NCI-H1436 treated with DMSO at 0.1 percent for 48 hours (cell line): ENCODE measurements at regions not wholly inside any gene's neighbourhood (a gene's known extent, or its start where the extent isn't known, plus 50 kb on each side); places are given as distances from the start of the nearest gene placed in this dataset.

Source experiments
- DNase-seq: peaks from one replicate; lab custom pipeline; 2025; lab: John Stamatoyannopoulos, UW

- no peak for DNase-seq
Observed at GRCh38 chr2:207289295-207290018, 123.7 kb upstream of the KLF7 start.

- DNase-seq = no peak
Observed at GRCh38 chr2:207290833-207291624, 125.3 kb upstream of the KLF7 start.

GRCh38 chr2:207291625-207292252 lies 126.0 kb upstream of the KLF7 start:
- no peak for DNase-seq

- DNase-seq = no peak
Observed at GRCh38 chr2:207296265-207296948, 130.7 kb upstream of the KLF7 start.

- no peak for DNase-seq
Observed at GRCh38 chr2:207300817-207301216, 135.1 kb upstream of the KLF7 start.

DNA sequence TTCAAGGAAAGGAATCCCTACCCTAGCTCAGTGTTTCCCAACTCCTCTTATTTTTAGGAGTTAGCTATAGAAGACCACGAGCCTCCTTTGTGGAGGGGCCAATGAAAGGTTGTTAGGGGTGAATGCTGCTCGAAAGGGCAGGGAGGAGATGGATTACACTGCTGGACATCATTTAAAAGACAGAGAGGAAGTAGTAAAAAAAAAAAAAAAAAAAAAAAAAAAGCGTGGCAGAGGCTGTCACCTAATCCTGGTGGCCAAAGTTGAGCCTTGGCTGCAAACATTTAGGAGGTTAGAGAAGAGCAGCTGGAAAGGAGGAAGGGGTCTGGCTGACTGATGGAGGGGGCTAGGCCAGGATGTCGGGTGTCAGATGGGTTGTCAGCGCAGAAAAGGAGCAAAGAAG lies 139.0 kb upstream of the KLF7 start:
- no peak for DNase-seq

DNA sequence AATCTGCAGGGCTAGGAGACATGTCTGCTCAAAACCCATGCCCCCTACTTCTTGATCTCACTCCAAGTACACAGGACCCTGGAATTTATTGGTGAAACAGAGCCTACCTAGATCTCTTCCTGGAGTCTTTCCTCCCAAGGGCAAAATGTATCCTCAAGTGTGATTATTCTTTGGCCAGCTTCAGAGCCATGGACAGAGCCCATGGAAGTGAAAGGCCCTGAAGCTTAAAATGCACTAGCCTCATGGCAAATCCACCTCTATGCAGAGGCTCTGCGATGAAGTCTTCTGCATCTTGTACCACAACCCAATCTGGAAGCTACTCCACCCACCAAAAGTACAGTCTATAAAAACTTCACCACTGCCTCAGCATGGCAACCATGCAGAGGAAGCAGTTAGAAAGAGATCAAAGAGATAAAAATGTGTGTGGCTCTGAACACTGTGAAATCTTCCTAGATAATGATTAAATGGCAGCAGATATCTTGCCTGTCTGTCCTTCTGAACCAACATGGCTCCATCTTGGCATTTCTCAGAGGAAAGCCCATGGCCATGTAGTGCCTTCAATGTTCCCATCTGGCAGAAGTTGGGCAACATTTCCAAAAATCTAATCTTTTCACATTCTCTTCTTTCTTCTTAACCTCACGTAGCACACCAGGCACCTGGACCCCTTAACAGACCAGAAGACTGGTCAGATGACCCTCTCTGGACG lies 142.9 kb upstream of the KLF7 start:
- DNase-seq = no peak

DNA sequence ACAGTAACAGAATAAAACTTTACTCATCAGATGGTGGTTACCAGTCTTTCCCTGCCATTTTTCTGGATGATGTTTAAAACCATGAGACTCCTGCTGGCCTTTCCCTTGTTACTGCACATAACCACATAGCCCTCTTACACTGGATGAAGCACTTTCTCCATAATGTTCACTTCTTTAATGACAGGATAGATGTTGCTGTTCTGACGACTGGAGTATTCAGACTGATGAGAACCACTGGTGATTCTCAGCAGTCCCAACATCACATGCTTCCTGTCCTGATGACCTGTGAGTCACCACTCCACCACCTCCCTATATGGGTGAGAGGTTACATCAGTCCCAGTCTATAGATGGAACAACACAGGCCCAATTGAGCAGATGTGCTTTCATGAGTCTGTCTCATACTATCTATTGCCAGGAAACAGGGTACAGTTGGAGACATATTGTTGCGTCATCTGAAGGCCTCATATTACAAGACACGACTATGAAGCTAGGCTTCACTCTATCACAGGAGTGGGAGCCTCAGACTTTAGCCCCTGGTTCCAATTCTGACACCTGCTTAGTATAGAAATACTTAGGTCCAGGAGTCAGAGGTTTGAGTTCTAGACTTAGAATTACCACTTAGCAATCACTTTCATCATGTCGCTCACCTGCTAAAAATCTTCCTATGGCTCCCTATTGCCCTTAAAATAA lies 145.7 kb upstream of the KLF7 start:
- peak; percentile 60 for DNase-seq

GRCh38 chr2:207312006-207312356 lies 146.2 kb upstream of the KLF7 start:
- DNase-seq = no peak

DNA sequence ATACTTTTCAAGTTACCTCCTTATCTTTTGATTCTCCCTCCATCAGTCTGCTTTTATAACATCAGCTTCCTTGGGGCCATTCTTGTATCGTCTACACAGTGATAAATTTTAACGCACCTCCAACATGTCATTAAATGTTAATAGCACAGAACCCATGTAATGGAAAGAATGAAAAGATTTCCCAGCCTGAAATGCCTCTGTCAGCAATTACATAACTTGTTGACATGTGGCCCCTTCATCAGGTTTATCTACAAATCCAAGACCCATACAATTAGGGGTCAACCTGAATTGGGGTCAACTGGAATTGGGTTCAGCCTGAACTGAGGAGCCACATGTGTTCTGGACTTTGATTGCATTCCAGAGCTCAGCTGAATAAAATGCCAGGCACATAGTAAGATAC lies 148.2 kb upstream of the KLF7 start:
- DNase-seq = no peak

DNA sequence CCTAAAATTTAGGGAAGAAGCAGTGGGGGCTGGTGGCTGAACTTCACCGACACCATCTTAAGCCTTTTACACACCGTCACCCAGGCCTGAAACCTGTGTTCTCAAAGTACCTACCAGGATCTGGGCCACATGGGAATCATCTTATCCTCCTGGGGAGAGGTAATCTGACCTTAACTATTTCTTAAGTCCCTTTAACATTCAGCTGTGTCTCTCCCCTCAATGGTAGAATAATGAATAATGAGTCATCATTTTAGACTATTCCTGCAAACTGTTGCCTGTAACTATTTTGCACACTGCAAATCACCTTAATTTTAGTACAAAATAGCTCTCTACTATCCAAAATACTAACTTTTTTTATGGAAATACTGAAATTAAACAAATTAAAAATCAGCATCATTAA lies 149.4 kb upstream of the KLF7 start:
- DNase-seq = peak; percentile 57

- DNase-seq = no peak
Observed at GRCh38 chr2:207316484-207316883, 150.7 kb upstream of the KLF7 start.

GRCh38 chr2:207316906-207317305 lies 151.2 kb upstream of the KLF7 start:
- no peak for DNase-seq

- no peak for DNase-seq
Observed at GRCh38 chr2:207317378-207317984, 151.7 kb upstream of the KLF7 start.

- DNase-seq = no peak
Observed at GRCh38 chr2:207318181-207318628, 152.5 kb upstream of the KLF7 start.

DNA sequence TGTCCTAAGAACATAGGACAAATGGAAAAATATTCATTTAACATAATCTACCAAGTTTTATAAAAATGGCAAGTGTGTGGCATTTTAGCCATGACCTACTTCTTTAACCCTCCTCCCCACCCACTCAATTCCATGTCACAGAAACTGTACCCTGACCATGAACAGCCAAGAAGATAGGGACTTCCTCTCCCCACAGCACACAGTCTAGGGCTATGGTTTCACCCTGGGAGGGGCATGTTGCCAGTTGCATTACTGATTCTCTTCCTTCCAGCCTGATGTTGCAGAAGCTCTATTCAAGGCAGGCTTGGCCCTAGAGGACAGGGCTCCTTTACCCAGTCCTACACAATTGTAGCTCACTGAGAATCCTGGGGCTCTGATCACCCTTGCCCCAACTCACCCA lies 153.6 kb upstream of the KLF7 start:
- no peak for DNase-seq

DNA sequence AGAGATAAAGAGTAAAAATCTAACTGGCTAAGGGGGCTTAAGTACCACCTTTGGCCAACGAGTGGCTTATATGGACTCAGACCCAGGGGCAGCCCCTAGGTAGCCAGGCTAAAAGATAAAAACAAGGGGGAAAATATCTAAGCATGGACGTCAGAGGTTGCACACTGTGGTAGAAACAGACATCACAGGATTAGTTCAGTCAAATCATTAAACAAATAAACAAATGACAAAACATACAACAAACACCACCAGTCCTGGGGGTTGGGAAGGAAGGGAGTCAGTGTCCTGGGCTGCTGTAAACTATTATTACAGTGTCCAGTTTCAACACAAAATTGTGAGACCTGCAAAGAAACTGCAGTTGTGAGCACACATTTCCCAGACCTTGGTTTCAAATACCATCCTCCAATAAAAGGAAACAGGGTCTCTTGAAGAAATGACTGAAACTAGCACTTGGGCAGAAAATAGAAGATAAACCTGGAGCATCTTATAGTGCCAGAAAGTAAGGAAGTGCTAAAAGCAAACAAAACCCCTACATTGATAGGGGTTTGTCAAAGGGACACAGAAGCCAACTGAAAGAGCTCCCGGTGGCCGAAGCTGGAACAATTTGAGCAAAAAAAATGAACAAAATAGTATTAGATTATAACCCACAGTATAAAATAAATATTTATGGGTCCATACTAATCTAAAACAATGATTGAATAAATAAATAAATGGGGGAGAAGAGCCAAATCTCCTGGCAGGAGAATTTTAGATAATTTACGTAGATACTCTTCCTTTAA lies 154.8 kb upstream of the KLF7 start:
- no peak for DNase-seq

- DNase-seq = no peak
Observed at GRCh38 chr2:207321514-207321913, 155.8 kb upstream of the KLF7 start.

GRCh38 chr2:207324001-207324400 lies 158.3 kb upstream of the KLF7 start:
- DNase-seq = no peak

GRCh38 chr2:207327513-207327912 lies 161.8 kb upstream of the KLF7 start:
- no peak for DNase-seq
